Ovary (tissue), 7 donors: ENCODE measurements at regions not wholly inside any gene's neighbourhood (a gene's known extent, or its start where the extent isn't known, plus 50 kb on each side); places are given as distances from the start of the nearest gene placed in this dataset.
"Not testable (repeated sequence)": the region's sequence is repeated elsewhere in the genome, so short reads cannot be mapped to it uniquely, and the experiment has no call there.

ENCODE experiments used
- DNase-seq, 5 donors: peaks; one replicate each; pipeline ENCODE4 v3.0.0-alpha.2; 2019 to 2020
- H3K27ac ChIP-seq, 2 donors: fragments of 200-600 bp; one replicate each; pipeline versions ENCODE4 v1.5.1 to v1.8.0; 2019 to 2022
- H3K27me3 ChIP-seq: fragments of 200-600 bp; one replicate; pipeline ENCODE4 v1.8.0; 2022
- H3K36me3 ChIP-seq: fragments of 200-600 bp; sonication (generic); one replicate; pipeline ENCODE4 v1.5.1; 2019
- H3K4me1 ChIP-seq: one replicate; pipeline ENCODE4 v1.8.1; 2013; ENCODE audit warnings: mild to moderate bottlenecking, moderate library complexity; ENCODE audit not compliant: insufficient read depth
- H3K4me3 ChIP-seq: fragments of 200-600 bp; sonication (generic); one replicate; pipeline ENCODE4 v1.5.1; 2017
- H3K9me3 ChIP-seq, 2 donors: fragments of 200-600 bp in 1 of 2; sonication (generic) in 1 of 2; one replicate each; pipeline versions ENCODE4 v1.5.1 to v1.8.1; 2013 to 2019; ENCODE audit warnings: mild to moderate bottlenecking in 1 of 2, moderate library complexity in 1 of 2
- EP300 ChIP-seq: sonication (generic); formaldehyde crosslinking; IDR thresholded peaks from one replicate; pipeline ENCODE4 v1.6.1; 2017; ENCODE audit warnings: antibody characterized with exemption
- POLR2A ChIP-seq: fragments of 450-650 bp; IDR thresholded peaks from one replicate; pipeline ENCODE4 v1.6.1; 2017; ENCODE audit warnings: antibody characterized with exemption, mild to moderate bottlenecking, moderate library complexity
- WGBS, 3 donors: extraction: QIAGEN DNeasy Blood & Tissue Kit in 1 of 3; methylation state at CpG; one replicate each; pipeline versions ENCODE4 v1.1.5 to v1.1.7; 2013 to 2017; 5-methylcytosine and 5-hydroxymethylcytosine counted together
- intact Hi-C, 4 donors: fragments of 100-400 bp; cut with DNase I; formaldehyde crosslinking; loops; one replicate each; pipeline versions ENCODE4 v1.11.0 to v1.15.1; 2022 to 2023
- TF ChIP-seq, protein P1 (sequence below), 3 donors: fragments of 450-650 bp in 2 of 3; fragments of 200-600 bp in 1 of 3; IDR thresholded peaks; one replicate each; pipeline versions ENCODE4 v1.5.1 to v1.8.0; 2016 to 2022; ENCODE audit warnings: antibody characterized with exemption in 3 of 3, mild to moderate bottlenecking in 1 of 3
- donor health status: DM: no; HTN: no; CAD: no; lungs with moderate emphysema.
- donor health status: DM: no; HTN: no; CAD: no.
- donor health status: Bipolar disorder and iron deficiency.
- donor health status: DM: no; HTN: no; CAD: no.
- donor health status: DM: yes; HTN: yes; CAD: no.

GRCh38 chr1:245102149-245102548, 52.6 kb upstream of the KIF26B start:
- H3K4me1 ChIP-seq, intact Hi-C loops, H3K36me3 ChIP-seq, H3K27ac ChIP-seq, H3K9me3 ChIP-seq, DNase-seq, H3K27me3 ChIP-seq, H3K4me3 ChIP-seq: not testable (repeated sequence)
- 96 to 99% (median 98%) methylated on average over 6 of the region's 6 CpGs for WGBS, 3 donors

DNA sequence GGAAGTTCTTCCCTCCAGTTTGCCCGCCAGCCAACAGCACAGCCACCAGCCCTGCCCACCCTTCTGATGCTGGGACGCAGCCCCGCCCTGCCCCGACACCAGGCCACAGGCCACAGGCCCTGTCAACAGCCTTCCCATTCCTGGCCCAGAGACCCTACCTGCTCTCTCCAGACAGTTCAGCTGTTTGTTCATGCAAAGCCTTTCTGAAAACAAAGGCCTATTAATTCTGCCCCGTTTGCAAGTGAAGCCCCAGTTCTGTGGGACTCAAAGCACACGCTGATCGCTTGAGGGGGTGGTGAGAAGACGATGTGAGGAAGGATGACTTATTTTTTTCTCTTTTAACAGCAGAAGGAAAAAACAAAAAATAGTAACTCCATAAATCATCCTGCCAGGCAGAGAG, 55.4 kb upstream of the KIF26B start:
- TF ChIP-seq POLR2A: no peak
- TF ChIP-seq, protein P1, sequence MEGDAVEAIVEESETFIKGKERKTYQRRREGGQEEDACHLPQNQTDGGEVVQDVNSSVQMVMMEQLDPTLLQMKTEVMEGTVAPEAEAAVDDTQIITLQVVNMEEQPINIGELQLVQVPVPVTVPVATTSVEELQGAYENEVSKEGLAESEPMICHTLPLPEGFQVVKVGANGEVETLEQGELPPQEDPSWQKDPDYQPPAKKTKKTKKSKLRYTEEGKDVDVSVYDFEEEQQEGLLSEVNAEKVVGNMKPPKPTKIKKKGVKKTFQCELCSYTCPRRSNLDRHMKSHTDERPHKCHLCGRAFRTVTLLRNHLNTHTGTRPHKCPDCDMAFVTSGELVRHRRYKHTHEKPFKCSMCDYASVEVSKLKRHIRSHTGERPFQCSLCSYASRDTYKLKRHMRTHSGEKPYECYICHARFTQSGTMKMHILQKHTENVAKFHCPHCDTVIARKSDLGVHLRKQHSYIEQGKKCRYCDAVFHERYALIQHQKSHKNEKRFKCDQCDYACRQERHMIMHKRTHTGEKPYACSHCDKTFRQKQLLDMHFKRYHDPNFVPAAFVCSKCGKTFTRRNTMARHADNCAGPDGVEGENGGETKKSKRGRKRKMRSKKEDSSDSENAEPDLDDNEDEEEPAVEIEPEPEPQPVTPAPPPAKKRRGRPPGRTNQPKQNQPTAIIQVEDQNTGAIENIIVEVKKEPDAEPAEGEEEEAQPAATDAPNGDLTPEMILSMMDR (IDR thresholded peaks at IDR 0.05): no peak
- TF ChIP-seq EP300: no peak
- Histone ChIP-seq H3K4me1 (no peaks in the 10 kb centered on the region), H3K27me3 (no peaks in the 10 kb centered on the region), H3K9me3 (no peaks in the 10 kb centered on the region), H3K36me3 (no peaks in the 10 kb centered on the region), H3K4me3 (no peak overlapping the region), H3K27ac (no peak overlapping the region)
- 77 to 92% (median 86%) methylated on average over 8 of the region's 8 CpGs for WGBS, 3 donors
- intact Hi-C loops: no loop called here
- DNase-seq: no peak

DNA sequence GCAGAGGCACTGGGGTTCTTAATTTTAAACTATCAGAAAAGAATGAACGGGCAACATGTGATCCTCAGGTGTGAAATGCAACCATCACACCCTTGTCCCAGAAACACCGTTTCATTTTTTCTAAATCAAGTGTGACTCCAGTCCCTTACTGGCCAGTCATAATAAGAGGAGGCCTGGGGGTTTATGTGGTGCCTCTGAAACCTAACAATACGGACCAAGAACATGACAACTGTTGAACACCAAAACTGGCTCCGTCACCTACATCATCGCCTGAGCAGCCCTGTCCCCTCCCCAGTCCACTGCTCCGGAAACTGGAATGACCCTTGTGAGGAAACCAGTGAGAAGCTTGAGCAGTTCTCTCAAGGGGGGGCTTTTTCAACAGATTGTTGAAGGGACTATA, 55.9 kb upstream of the KIF26B start:
- WGBS, 3 donors: 93 to 96% (median 95%) methylated on average over 6 of the region's 6 CpGs
- intact Hi-C loops: no loop called here
- DNase-seq: no peak

DNA sequence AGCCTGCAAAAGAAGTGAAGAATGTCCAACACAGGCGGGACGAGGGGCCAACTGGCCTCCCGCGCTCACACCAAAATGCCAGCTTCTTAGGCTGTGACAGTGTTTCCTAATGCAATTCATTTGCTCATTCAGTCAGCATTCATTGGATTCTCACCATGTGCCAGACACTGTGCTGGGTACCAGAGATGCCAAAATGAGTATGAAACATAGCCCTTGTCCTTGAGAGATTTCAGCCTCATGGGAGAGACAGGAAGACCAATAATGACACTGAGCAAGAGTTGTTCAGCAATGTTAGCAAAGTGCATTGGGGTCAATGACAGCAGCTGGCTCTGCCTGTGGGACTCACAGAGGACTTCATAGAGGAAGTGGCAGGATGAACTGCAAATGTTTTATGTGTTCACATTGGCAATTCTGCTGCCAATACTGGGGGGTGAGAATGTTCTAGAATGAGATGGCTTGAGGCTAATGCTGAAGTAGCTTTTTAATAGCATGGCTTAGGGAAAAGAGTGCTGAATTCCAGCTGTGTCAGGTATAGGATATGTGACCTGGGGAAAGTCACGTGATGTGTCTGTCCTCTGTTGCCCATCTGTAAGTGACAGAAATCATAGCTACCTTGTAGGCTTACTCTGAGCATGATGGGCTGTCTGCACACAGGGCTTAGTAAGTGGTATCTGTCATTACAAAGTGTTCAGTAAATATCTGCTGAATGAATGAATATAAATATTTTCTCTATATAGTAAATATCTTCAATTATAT, 58.3 kb upstream of the KIF26B start:
- no peaks in the 10 kb centered on the region for H3K9me3 ChIP-seq
- DNase-seq: no peak
- no peak overlapping the region for H3K4me3 ChIP-seq
- no peak overlapping the region for H3K27ac ChIP-seq
- WGBS, 3 donors: 90 to 92% (median 91%) methylated on average over 5 of the region's 5 CpGs
- intact Hi-C loops: no loop called here
- no peaks in the 10 kb centered on the region for H3K27me3 ChIP-seq
- no peak for TF ChIP-seq EP300
- TF ChIP-seq POLR2A: no peak
- TF ChIP-seq, protein P1 (IDR thresholded peaks at IDR 0.05): no peak
- H3K4me1 ChIP-seq: peaks cover 4% of the 10 kb centered on the region
- H3K36me3 ChIP-seq: no peaks in the 10 kb centered on the region

More for the DNA sequence above, 55.9 kb upstream of the KIF26B start:
- no peaks in the 10 kb centered on the region for H3K36me3 ChIP-seq
- H3K9me3 ChIP-seq: no peaks in the 10 kb centered on the region
- H3K27ac ChIP-seq: no peak overlapping the region
- H3K4me3 ChIP-seq: no peak overlapping the region
- H3K27me3 ChIP-seq: no peaks in the 10 kb centered on the region
- no peaks in the 10 kb centered on the region for H3K4me1 ChIP-seq
- TF ChIP-seq EP300 (no peak), POLR2A (no peak)
- TF ChIP-seq, protein P1 (IDR thresholded peaks at IDR 0.05): no peak

DNA sequence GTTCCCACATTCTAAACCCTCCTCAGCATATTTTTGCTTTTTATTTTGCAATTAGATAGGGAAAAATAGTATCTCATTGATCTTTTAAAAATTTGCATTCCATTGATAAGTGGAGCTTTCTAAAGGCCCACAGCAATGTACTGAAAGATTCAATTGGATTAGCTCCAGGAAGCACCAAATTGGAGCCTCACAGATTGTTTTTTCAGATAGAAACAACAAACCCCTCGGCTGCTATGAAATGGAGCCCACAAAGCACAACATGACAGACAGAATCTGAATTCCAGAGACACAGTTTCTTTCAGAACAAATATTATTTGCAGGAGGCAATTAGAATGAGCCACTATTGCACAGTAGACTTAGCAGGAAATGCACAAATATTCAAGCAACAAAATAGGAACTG, 58.9 kb upstream of the KIF26B start:
- Histone ChIP-seq H3K4me1 (peaks cover 4% of the 10 kb centered on the region), H3K36me3 (no peaks in the 10 kb centered on the region), H3K4me3 (no peak overlapping the region), H3K9me3 (no peaks in the 10 kb centered on the region), H3K27ac (no peak overlapping the region), H3K27me3 (no peaks in the 10 kb centered on the region)
- no peak for DNase-seq
- TF ChIP-seq EP300 (no peak), POLR2A (no peak)
- TF ChIP-seq, protein P1 (IDR thresholded peaks at IDR 0.05): no peak
- intact Hi-C loops: no loop called here
- WGBS, 3 donors: 35 to 63% (median 41%) methylated on average over 1 of the region's 1 CpG
